PC-3 (cell line): ENCODE measurements at regions not wholly inside any gene's neighbourhood (a gene's known extent, or its start where the extent isn't known, plus 50 kb on each side); places are given as distances from the start of the nearest gene placed in this dataset.

ENCODE experiments used
- CTCF ChIP-seq: fragments of 300-600 bp; sonication (generic); conservative IDR thresholded peaks from 2 replicates; pipeline ENCODE4 v1.5.1; 2017; ENCODE audit warnings: antibody characterized with exemption, low read depth, mild to moderate bottlenecking, low read length
- EZH2 ChIP-seq: fragments of 300-600 bp; sonication (generic); IDR thresholded peaks from one replicate; pipeline ENCODE4 v1.6.1; 2017; ENCODE audit warnings: antibody characterized with exemption, mild to moderate bottlenecking, low read length; ENCODE audit not compliant: unreplicated experiment
- EZH2phosphoT487 ChIP-seq: fragments of 300-600 bp; sonication (generic); IDR thresholded peaks from 2 replicates; pipeline ENCODE4 v1.6.1; 2018; ENCODE audit warnings: mild to moderate bottlenecking, antibody characterized with exemption, low read length, borderline replicate concordance

GRCh38 chr7:41508755-41509154 lies 194.1 kb downstream of the INHBA start:
- TF ChIP-seq CTCF (no peak), EZH2 (no peak), EZH2phosphoT487 (no peak)
